ENCODE measurements at regions not wholly inside any gene's neighbourhood (a gene's known extent, or its start where the extent isn't known, plus 50 kb on each side); places are given as distances from the start of the nearest gene placed in this dataset.

- DNase-seq (ENCODE audit: low read depth) = no peak
- TF ChIP-seq, protein P1, sequence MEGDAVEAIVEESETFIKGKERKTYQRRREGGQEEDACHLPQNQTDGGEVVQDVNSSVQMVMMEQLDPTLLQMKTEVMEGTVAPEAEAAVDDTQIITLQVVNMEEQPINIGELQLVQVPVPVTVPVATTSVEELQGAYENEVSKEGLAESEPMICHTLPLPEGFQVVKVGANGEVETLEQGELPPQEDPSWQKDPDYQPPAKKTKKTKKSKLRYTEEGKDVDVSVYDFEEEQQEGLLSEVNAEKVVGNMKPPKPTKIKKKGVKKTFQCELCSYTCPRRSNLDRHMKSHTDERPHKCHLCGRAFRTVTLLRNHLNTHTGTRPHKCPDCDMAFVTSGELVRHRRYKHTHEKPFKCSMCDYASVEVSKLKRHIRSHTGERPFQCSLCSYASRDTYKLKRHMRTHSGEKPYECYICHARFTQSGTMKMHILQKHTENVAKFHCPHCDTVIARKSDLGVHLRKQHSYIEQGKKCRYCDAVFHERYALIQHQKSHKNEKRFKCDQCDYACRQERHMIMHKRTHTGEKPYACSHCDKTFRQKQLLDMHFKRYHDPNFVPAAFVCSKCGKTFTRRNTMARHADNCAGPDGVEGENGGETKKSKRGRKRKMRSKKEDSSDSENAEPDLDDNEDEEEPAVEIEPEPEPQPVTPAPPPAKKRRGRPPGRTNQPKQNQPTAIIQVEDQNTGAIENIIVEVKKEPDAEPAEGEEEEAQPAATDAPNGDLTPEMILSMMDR (conservative IDR thresholded peaks at IDR 0.05; ENCODE audit: control insufficient read depth, insufficient read depth, low read depth, low read length) = no peak
Observed at GRCh38 chr3:88542916-88543315, 393.2 kb downstream of the C3orf38 start.

DNA sequence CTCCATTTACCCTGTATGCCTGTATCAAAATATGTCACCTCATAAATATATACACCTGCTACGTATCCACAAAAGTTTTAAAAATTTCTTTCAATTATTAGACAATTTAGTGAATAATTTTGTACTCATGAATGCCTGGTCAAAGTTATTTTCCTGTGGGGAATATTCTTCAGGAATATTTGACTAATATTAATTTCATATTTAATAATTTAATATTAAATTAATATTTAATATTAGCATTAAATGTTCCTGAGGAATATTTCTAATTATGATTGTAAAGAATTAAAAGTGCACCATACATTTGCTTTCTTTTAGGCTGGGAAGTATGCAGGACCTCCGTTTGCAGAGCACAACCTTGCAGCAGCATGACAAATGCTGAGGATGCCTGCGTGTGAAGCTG is 422.7 kb downstream of the C3orf38 start:
- H3K4me3 ChIP-seq (ENCODE audit: control insufficient read depth, low read depth, low read length) = no peak overlapping the region
- TF ChIP-seq, protein P1 (conservative IDR thresholded peaks at IDR 0.05; ENCODE audit: control insufficient read depth, insufficient read depth, low read depth, low read length) = no peak
- no peak for DNase-seq (ENCODE audit: low read depth)

More at GRCh38 chr3:88542916-88543315, 393.2 kb downstream of the C3orf38 start:
- H3K4me3 ChIP-seq (ENCODE audit: control insufficient read depth, low read depth, low read length) = no peak overlapping the region

GRCh38 chr3:88573472-88573871 is 423.7 kb downstream of the C3orf38 start:
- H3K4me3 ChIP-seq (ENCODE audit: control insufficient read depth, low read depth, low read length) = no peak overlapping the region
- TF ChIP-seq, protein P1 (conservative IDR thresholded peaks at IDR 0.05; ENCODE audit: control insufficient read depth, insufficient read depth, low read depth, low read length) = no peak
- DNase-seq (ENCODE audit: low read depth) = no peak

GRCh38 chr3:88574146-88574545 is 424.4 kb downstream of the C3orf38 start:
- TF ChIP-seq, protein P1 (conservative IDR thresholded peaks at IDR 0.05; ENCODE audit: control insufficient read depth, insufficient read depth, low read depth, low read length) = no peak
- no peak for DNase-seq (ENCODE audit: low read depth)
- H3K4me3 ChIP-seq (ENCODE audit: control insufficient read depth, low read depth, low read length) = no peak overlapping the region

- no peak for DNase-seq (ENCODE audit: low read depth)
- no peak overlapping the region for H3K4me3 ChIP-seq (ENCODE audit: control insufficient read depth, low read depth, low read length)
- TF ChIP-seq, protein P1 (conservative IDR thresholded peaks at IDR 0.05; ENCODE audit: control insufficient read depth, insufficient read depth, low read depth, low read length) = no peak
Observed at GRCh38 chr3:88584451-88584850, 434.7 kb downstream of the C3orf38 start.

- TF ChIP-seq, protein P1 (conservative IDR thresholded peaks at IDR 0.05; ENCODE audit: control insufficient read depth, insufficient read depth, low read depth, low read length) = no peak
- DNase-seq (ENCODE audit: low read depth) = no peak
Observed at GRCh38 chr3:88586121-88586640, 436.4 kb downstream of the C3orf38 start.

GRCh38 chr3:88589138-88589537 is 439.4 kb downstream of the C3orf38 start:
- H3K4me3 ChIP-seq (ENCODE audit: control insufficient read depth, low read depth, low read length) = no peak overlapping the region
- DNase-seq (ENCODE audit: low read depth) = no peak
- TF ChIP-seq, protein P1 (conservative IDR thresholded peaks at IDR 0.05; ENCODE audit: control insufficient read depth, insufficient read depth, low read depth, low read length) = no peak

More at GRCh38 chr3:88586121-88586640, 436.4 kb downstream of the C3orf38 start:
- no peak overlapping the region for H3K4me3 ChIP-seq (ENCODE audit: control insufficient read depth, low read depth, low read length)

Data from fibroblast of mammary gland (primary cell).